Ovary (tissue), 7 donors: ENCODE measurements at regions not wholly inside any gene's neighbourhood (a gene's known extent, or its start where the extent isn't known, plus 50 kb on each side); places are given as distances from the start of the nearest gene placed in this dataset.

Source experiments
- DNase-seq, 5 donors: peaks; one replicate each; pipeline ENCODE4 v3.0.0-alpha.2; 2019 to 2020
- H3K27ac ChIP-seq, 2 donors: fragments of 200-600 bp; one replicate each; pipeline versions ENCODE4 v1.5.1 to v1.8.0; 2019 to 2022
- H3K27me3 ChIP-seq: fragments of 200-600 bp; one replicate; pipeline ENCODE4 v1.8.0; 2022
- H3K36me3 ChIP-seq: fragments of 200-600 bp; sonication (generic); one replicate; pipeline ENCODE4 v1.5.1; 2019
- H3K4me1 ChIP-seq: one replicate; pipeline ENCODE4 v1.8.1; 2013; ENCODE audit warnings: mild to moderate bottlenecking, moderate library complexity; ENCODE audit not compliant: insufficient read depth
- H3K4me3 ChIP-seq: fragments of 200-600 bp; sonication (generic); one replicate; pipeline ENCODE4 v1.5.1; 2017
- H3K9me3 ChIP-seq, 2 donors: fragments of 200-600 bp in 1 of 2; sonication (generic) in 1 of 2; one replicate each; pipeline versions ENCODE4 v1.5.1 to v1.8.1; 2013 to 2019; ENCODE audit warnings: mild to moderate bottlenecking in 1 of 2, moderate library complexity in 1 of 2
- CTCF ChIP-seq, 3 donors: fragments of 450-650 bp in 2 of 3; fragments of 200-600 bp in 1 of 3; IDR thresholded peaks; one replicate each; pipeline versions ENCODE4 v1.5.1 to v1.8.0; 2016 to 2022; ENCODE audit warnings: antibody characterized with exemption in 3 of 3, mild to moderate bottlenecking in 1 of 3
- EP300 ChIP-seq: sonication (generic); formaldehyde crosslinking; IDR thresholded peaks from one replicate; pipeline ENCODE4 v1.6.1; 2017; ENCODE audit warnings: antibody characterized with exemption
- POLR2A ChIP-seq: fragments of 450-650 bp; IDR thresholded peaks from one replicate; pipeline ENCODE4 v1.6.1; 2017; ENCODE audit warnings: antibody characterized with exemption, mild to moderate bottlenecking, moderate library complexity
- WGBS, 3 donors: extraction: QIAGEN DNeasy Blood & Tissue Kit in 1 of 3; methylation state at CpG; one replicate each; pipeline versions ENCODE4 v1.1.5 to v1.1.7; 2013 to 2017; 5-methylcytosine and 5-hydroxymethylcytosine counted together
- intact Hi-C, 4 donors: fragments of 100-400 bp; cut with DNase I; formaldehyde crosslinking; loops; one replicate each; pipeline versions ENCODE4 v1.11.0 to v1.15.1; 2022 to 2023
- donor health status: DM: no; HTN: no; CAD: no; lungs with moderate emphysema.
- donor health status: DM: no; HTN: no; CAD: no.
- donor health status: Bipolar disorder and iron deficiency.
- donor health status: DM: no; HTN: no; CAD: no.
- donor health status: DM: yes; HTN: yes; CAD: no.

GRCh38 chr18:67421651-67422050 is 94.9 kb downstream of the DSEL start:
- intact Hi-C loops: no loop called here
- Histone ChIP-seq H3K4me3 (no peak overlapping the region), H3K4me1 (no peaks in the 10 kb centered on the region), H3K9me3 (no peaks in the 10 kb centered on the region), H3K27ac (no peak overlapping the region), H3K36me3 (no peaks in the 10 kb centered on the region), H3K27me3 (no peaks in the 10 kb centered on the region)
- DNase-seq: no peak
- TF ChIP-seq POLR2A (no peak), EP300 (no peak), CTCF (IDR thresholded peaks at IDR 0.05) (no peak)
- 50 to 69% (median 55%) methylated on average over 1 of the region's 1 CpG for WGBS, 3 donors

- peak in 3 of 5 donors; percentile 10 to 16 (median 12) for DNase-seq
- H3K27ac ChIP-seq: no peak overlapping the region
Observed at GRCh38 chr18:67417864-67418523, 98.5 kb downstream of the DSEL start.

GRCh38 chr18:67411116-67411515 is 105.4 kb downstream of the DSEL start:
- intact Hi-C loops: no loop called here
- 2 to 6% (median 4%) methylated on average over 2 of the region's 2 CpGs for WGBS, 3 donors
- no peaks in the 10 kb centered on the region for H3K4me1 ChIP-seq

More at GRCh38 chr18:67417864-67418523, 98.5 kb downstream of the DSEL start:
- H3K27me3 ChIP-seq: no peaks in the 10 kb centered on the region
- H3K4me1 ChIP-seq: no peaks in the 10 kb centered on the region
- intact Hi-C loops: no loop called here
- no peak for TF ChIP-seq POLR2A
- TF ChIP-seq EP300: no peak
- TF ChIP-seq CTCF (IDR thresholded peaks at IDR 0.05): no peak
- H3K9me3 ChIP-seq: no peaks in the 10 kb centered on the region
- 50 to 57% (median 51%) methylated on average over 6 of the region's 6 CpGs for WGBS, 3 donors
- H3K4me3 ChIP-seq: peak overlapping the region; percentile 8
- no peaks in the 10 kb centered on the region for H3K36me3 ChIP-seq

More at GRCh38 chr18:67411116-67411515, 105.4 kb downstream of the DSEL start:
- H3K4me3 ChIP-seq: no peak overlapping the region
- H3K27me3 ChIP-seq: no peaks in the 10 kb centered on the region
- no peaks in the 10 kb centered on the region for H3K9me3 ChIP-seq
- no peak overlapping the region for H3K27ac ChIP-seq
- DNase-seq: no peak
- TF ChIP-seq CTCF (IDR thresholded peaks at IDR 0.05): no peak
- TF ChIP-seq POLR2A: no peak
- no peak for TF ChIP-seq EP300
- no peaks in the 10 kb centered on the region for H3K36me3 ChIP-seq
